ENCODE measurements at regions not wholly inside any gene's neighbourhood (a gene's known extent, or its start where the extent isn't known, plus 50 kb on each side); places are given as distances from the start of the nearest gene placed in this dataset.
"Not testable (repeated sequence)": the region's sequence is repeated elsewhere in the genome, so short reads cannot be mapped to it uniquely, and the experiment has no call there.

GRCh38 chr1:120299433-120300057, 115.3 kb upstream of the NBPF8 start:
- TF ChIP-seq, protein P1, sequence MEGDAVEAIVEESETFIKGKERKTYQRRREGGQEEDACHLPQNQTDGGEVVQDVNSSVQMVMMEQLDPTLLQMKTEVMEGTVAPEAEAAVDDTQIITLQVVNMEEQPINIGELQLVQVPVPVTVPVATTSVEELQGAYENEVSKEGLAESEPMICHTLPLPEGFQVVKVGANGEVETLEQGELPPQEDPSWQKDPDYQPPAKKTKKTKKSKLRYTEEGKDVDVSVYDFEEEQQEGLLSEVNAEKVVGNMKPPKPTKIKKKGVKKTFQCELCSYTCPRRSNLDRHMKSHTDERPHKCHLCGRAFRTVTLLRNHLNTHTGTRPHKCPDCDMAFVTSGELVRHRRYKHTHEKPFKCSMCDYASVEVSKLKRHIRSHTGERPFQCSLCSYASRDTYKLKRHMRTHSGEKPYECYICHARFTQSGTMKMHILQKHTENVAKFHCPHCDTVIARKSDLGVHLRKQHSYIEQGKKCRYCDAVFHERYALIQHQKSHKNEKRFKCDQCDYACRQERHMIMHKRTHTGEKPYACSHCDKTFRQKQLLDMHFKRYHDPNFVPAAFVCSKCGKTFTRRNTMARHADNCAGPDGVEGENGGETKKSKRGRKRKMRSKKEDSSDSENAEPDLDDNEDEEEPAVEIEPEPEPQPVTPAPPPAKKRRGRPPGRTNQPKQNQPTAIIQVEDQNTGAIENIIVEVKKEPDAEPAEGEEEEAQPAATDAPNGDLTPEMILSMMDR (IDR thresholded peaks at IDR 0.05) = not testable (repeated sequence)
- not testable (repeated sequence) for TF ChIP-seq POLR2A (IDR thresholded peaks at IDR 0.05)

Data from uterus (tissue), 2 donors.